Endothelial cell of umbilical vein (primary cell): ENCODE measurements at regions not wholly inside any gene's neighbourhood (a gene's known extent, or its start where the extent isn't known, plus 50 kb on each side); places are given as distances from the start of the nearest gene placed in this dataset.

ENCODE experiments used
- BruUV-seq: library from RNA; stranded (reverse); fragments of 400-500 nt; replicated peaks from 2 replicates; lab custom pipeline; 2021; lab: Mats Ljungman, UMichigan
- CTCF ChIA-PET: fragments of 300-600, 350-600 bp; sonication (Branson Sonifier 250); formaldehyde crosslinking; loops from one replicate; lab custom pipeline; 2021; ENCODE audit warnings: antibody characterized with exemption, inconsistent platforms; lab: Charles Lee
- POLR2A ChIA-PET: fragments of 300-600, 350-600 bp; sonication (Branson Sonifier 250); formaldehyde crosslinking; loops from one replicate; lab custom pipeline; 2021; ENCODE audit warnings: antibody characterized with exemption, inconsistent platforms; lab: Charles Lee
- DNase-seq: peaks from one replicate; pipeline ENCODE4 v3.0.0-alpha.2; 2011; ENCODE audit warnings: low read depth, low spot score
- FAIRE-seq: peaks from 2 replicates; lab custom pipeline; 2011; peaks lifted over from hg19 to GRCh38; lab: Jason Lieb, UNC
- H2AFZ ChIP-seq: 2 replicates; pipeline ENCODE4 v1.6.0; 2012; ENCODE audit warnings: low read depth, low read length, control low read depth, inconsistent platforms
- H3K27ac ChIP-seq: 2 replicates; pipeline ENCODE4 v1.5.1; 2011; ENCODE audit warnings: low read depth, mild to moderate bottlenecking, control low read depth, low read length, moderate library complexity; ENCODE audit not compliant: insufficient read depth
- H3K27me3 ChIP-seq, 2 experiments: 2 replicates each; pipeline versions ENCODE4 v1.6.0 to v1.6.1; 2011; ENCODE audit warnings: low read length in 2 of 2, mixed read lengths in 1 of 2; ENCODE audit not compliant: control insufficient read depth in 2 of 2, insufficient read depth in 2 of 2
- H3K36me3 ChIP-seq, 2 experiments: 2 replicates in 1 of 2; 3 replicates in 1 of 2; pipeline ENCODE4 v1.5.1; 2011; ENCODE audit warnings: low read length in 2 of 2, mild to moderate bottlenecking in 1 of 2, moderate library complexity in 1 of 2; ENCODE audit not compliant: control insufficient read depth in 2 of 2, insufficient read depth in 2 of 2; ENCODE audit errors: extremely low read depth in 1 of 2
- H3K4me1 ChIP-seq: 3 replicates; pipeline ENCODE4 v1.5.1; 2011; ENCODE audit warnings: mild to moderate bottlenecking, low read length; ENCODE audit not compliant: control insufficient read depth, insufficient read depth; ENCODE audit errors: extremely low read depth
- H3K4me2 ChIP-seq: 2 replicates; pipeline ENCODE4 v1.6.1; 2011; ENCODE audit warnings: low read length, control low read depth, mixed read lengths; ENCODE audit not compliant: insufficient read depth
- H3K4me3 ChIP-seq, 3 experiments: fragments of 200-600 bp in 1 of 3; sonication (generic), shearing (Covaris generic) in 1 of 3; replicated peaks in 1 of 3; 2 replicates each; pipeline ENCODE4 v1.5.1; 2011 to 2016; ENCODE audit warnings: control low read depth in 3 of 3, low read length in 3 of 3, mild to moderate bottlenecking in 2 of 3, inconsistent platforms in 1 of 3, low read depth in 1 of 3, moderate library complexity in 1 of 3; ENCODE audit not compliant: insufficient read depth in 1 of 3
- H3K79me2 ChIP-seq: 2 replicates; pipeline ENCODE4 v1.6.0; 2012; ENCODE audit warnings: low read length, inconsistent platforms; ENCODE audit not compliant: control insufficient read depth, insufficient read depth
- H3K9ac ChIP-seq: replicated peaks from 2 replicates; pipeline ENCODE3; 2011; ENCODE audit warnings: low read length, control low read depth; ENCODE audit not compliant: insufficient read depth; ENCODE audit errors: extremely low read depth
- H3K9me1 ChIP-seq: replicated peaks from 3 replicates; pipeline ENCODE4 v1.6.0; 2011; ENCODE audit warnings: mild to moderate bottlenecking, low read length; ENCODE audit not compliant: control insufficient read depth, insufficient read depth; ENCODE audit errors: extremely low read depth
- H3K9me3 ChIP-seq: replicated peaks from 2 replicates; pipeline ENCODE4 v1.5.1; 2012; ENCODE audit warnings: low read length, inconsistent platforms; ENCODE audit not compliant: control insufficient read depth, insufficient read depth
- H4K20me1 ChIP-seq: replicated peaks from 2 replicates; pipeline ENCODE3; 2011; ENCODE audit warnings: mild to moderate bottlenecking, low read length; ENCODE audit not compliant: control insufficient read depth, insufficient read depth; ENCODE audit errors: extremely low read depth
- EZH2 ChIP-seq: IDR thresholded peaks from 2 replicates; pipeline ENCODE4 v1.6.1; 2012; ENCODE audit warnings: borderline replicate concordance, low read depth, mild to moderate bottlenecking, moderate library complexity, low read length, inconsistent platforms; ENCODE audit not compliant: severe bottlenecking
- FOS ChIP-seq: IDR thresholded peaks from 2 replicates; pipeline ENCODE4 v1.6.1; 2011; ENCODE audit warnings: mild to moderate bottlenecking, low read length, moderate library complexity, borderline replicate concordance; ENCODE audit not compliant: insufficient read depth
- GATA2 ChIP-seq: IDR thresholded peaks from 2 replicates; pipeline ENCODE4 v1.7.0; 2011; ENCODE audit warnings: low read depth, mild to moderate bottlenecking, moderate library complexity, mixed read lengths, low read length; ENCODE audit not compliant: insufficient read length, insufficient read depth
- JUN ChIP-seq: IDR thresholded peaks from 2 replicates; pipeline ENCODE4 v1.6.1; 2011; ENCODE audit warnings: borderline replicate concordance, low read depth; ENCODE audit not compliant: insufficient read length, insufficient read depth
- MAX ChIP-seq: IDR thresholded peaks from 2 replicates; pipeline ENCODE4 v1.6.1; 2011; ENCODE audit not compliant: insufficient read depth, insufficient read length
- MYC ChIP-seq: IDR thresholded peaks from one replicate; pipeline ENCODE4 v1.6.1; 2011; ENCODE audit warnings: mild to moderate bottlenecking, low read depth, low read length
- POLR2A ChIP-seq: IDR thresholded peaks from 2 replicates; pipeline ENCODE4 v1.6.1; 2012; ENCODE audit warnings: low read depth, mild to moderate bottlenecking, control low read depth, low read length
- POLR2AphosphoS5 ChIP-seq: IDR thresholded peaks from 2 replicates; pipeline ENCODE4 v1.6.1; 2012; ENCODE audit warnings: low read depth, mild to moderate bottlenecking, control low read depth, low read length, moderate library complexity; ENCODE audit not compliant: insufficient read depth
- dilution Hi-C: fragments of 300-500 bp; cut with MboI; formaldehyde crosslinking; loops from one replicate; pipeline ENCODE4 v1.15.0; 2019; ENCODE audit warnings: low sequenced_read_pairs; ENCODE audit not compliant: extremely low pct_ligation_motif_present
- intact Hi-C: fragments of 100-400 bp; cut with micrococcal nuclease; formaldehyde crosslinking; loops from one replicate; pipeline ENCODE4 v1.10.0; 2022
- TF ChIP-seq, protein P1 (sequence below), 2 donors: IDR thresholded peaks; 1 replicate in 1 of 2; 2 replicates in 1 of 2; pipeline ENCODE4 v1.5.1; 2011; ENCODE audit warnings: low read length in 2 of 2, mild to moderate bottlenecking in 2 of 2, moderate library complexity in 2 of 2, control low read depth in 1 of 2, inconsistent platforms in 1 of 2, low read depth in 1 of 2; ENCODE audit not compliant: insufficient read depth in 1 of 2; ENCODE audit errors: extremely low read depth in 1 of 2

GRCh38 chr7:84294391-84294790 lies 99.8 kb upstream of the SEMA3A start:
- intact Hi-C loops (no loop called here), dilution Hi-C loops (no loop called here)
- FAIRE-seq: no peak
- no peaks in the 10 kb centered on the region for H3K36me3 ChIP-seq
- CTCF ChIA-PET: no interaction called here
- no peak overlapping the region for H2AFZ ChIP-seq
- no peaks in the 10 kb centered on the region for H4K20me1 ChIP-seq
- H3K9me1 ChIP-seq: no peaks in the 10 kb centered on the region
- no peak overlapping the region for H3K4me2 ChIP-seq
- H3K9ac ChIP-seq: no peak overlapping the region
- H3K27ac ChIP-seq: no peak overlapping the region
- no peaks in the 10 kb centered on the region for H3K79me2 ChIP-seq
- no peaks in the 10 kb centered on the region for H3K27me3 ChIP-seq
- no peak overlapping the region for H3K4me3 ChIP-seq
- no TSS peak for BruUV-seq
- POLR2A ChIA-PET: no interaction called here
- no peak for TF ChIP-seq GATA2
- no peak for TF ChIP-seq JUN
- TF ChIP-seq EZH2: no peak
- no peak for TF ChIP-seq POLR2A
- TF ChIP-seq, protein P1, sequence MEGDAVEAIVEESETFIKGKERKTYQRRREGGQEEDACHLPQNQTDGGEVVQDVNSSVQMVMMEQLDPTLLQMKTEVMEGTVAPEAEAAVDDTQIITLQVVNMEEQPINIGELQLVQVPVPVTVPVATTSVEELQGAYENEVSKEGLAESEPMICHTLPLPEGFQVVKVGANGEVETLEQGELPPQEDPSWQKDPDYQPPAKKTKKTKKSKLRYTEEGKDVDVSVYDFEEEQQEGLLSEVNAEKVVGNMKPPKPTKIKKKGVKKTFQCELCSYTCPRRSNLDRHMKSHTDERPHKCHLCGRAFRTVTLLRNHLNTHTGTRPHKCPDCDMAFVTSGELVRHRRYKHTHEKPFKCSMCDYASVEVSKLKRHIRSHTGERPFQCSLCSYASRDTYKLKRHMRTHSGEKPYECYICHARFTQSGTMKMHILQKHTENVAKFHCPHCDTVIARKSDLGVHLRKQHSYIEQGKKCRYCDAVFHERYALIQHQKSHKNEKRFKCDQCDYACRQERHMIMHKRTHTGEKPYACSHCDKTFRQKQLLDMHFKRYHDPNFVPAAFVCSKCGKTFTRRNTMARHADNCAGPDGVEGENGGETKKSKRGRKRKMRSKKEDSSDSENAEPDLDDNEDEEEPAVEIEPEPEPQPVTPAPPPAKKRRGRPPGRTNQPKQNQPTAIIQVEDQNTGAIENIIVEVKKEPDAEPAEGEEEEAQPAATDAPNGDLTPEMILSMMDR (IDR thresholded peaks at IDR 0.05; ENCODE audit: extremely low read depth in 1 of 2, insufficient read depth in 1 of 2, low read depth in 1 of 2, low read length in 2 of 2): no peak
- TF ChIP-seq FOS: no peak
- TF ChIP-seq MYC: no peak
- no peak for TF ChIP-seq POLR2AphosphoS5
- TF ChIP-seq MAX: no peak
- no peak for DNase-seq
- H3K9me3 ChIP-seq: no peaks in the 10 kb centered on the region
- H3K4me1 ChIP-seq: no peaks in the 10 kb centered on the region
